Stimulated activated CD4-positive, alpha-beta T cell treated with anti-CD3 and anti-CD28 coated beads, TNF-alpha, amount 100 ng/mL, for 1 hour (primary cell): ENCODE measurements at regions not wholly inside any gene's neighbourhood (a gene's known extent, or its start where the extent isn't known, plus 50 kb on each side); places are given as distances from the start of the nearest gene placed in this dataset.

Experiments used
- DNase-seq, 3 donors: peaks; one replicate each; pipeline ENCODE4 v3.0.0-alpha.2; 2020; ENCODE audit warnings: low read depth in 3 of 3, low spot score in 1 of 3

GRCh38 chr2:221342388-221342787 is 229.7 kb downstream of the EPHA4 start:
- DNase-seq: no peak

- no peak for DNase-seq
These were observed 228.6 kb downstream of the EPHA4 start for GRCh38 chr2:221343524-221343923.

GRCh38 chr2:221345516-221345915 is 226.6 kb downstream of the EPHA4 start:
- no peak for DNase-seq

GRCh38 chr2:221346411-221346810 is 225.7 kb downstream of the EPHA4 start:
- no peak for DNase-seq

- no peak for DNase-seq
These were observed 224.6 kb downstream of the EPHA4 start for GRCh38 chr2:221347471-221347870.

GRCh38 chr2:221350616-221351015 is 221.5 kb downstream of the EPHA4 start:
- DNase-seq: no peak

- DNase-seq: no peak
These were observed 218.9 kb downstream of the EPHA4 start for GRCh38 chr2:221353201-221353600.

GRCh38 chr2:221360312-221360711 is 211.8 kb downstream of the EPHA4 start:
- no peak for DNase-seq

GRCh38 chr2:221360742-221361141 is 211.4 kb downstream of the EPHA4 start:
- DNase-seq: no peak

GRCh38 chr2:221361633-221362032 is 210.5 kb downstream of the EPHA4 start:
- no peak for DNase-seq

GRCh38 chr2:221364672-221365071 is 207.4 kb downstream of the EPHA4 start:
- no peak for DNase-seq
